GM06990 (cell line): ENCODE measurements at regions not wholly inside any gene's neighbourhood (a gene's known extent, or its start where the extent isn't known, plus 50 kb on each side); places are given as distances from the start of the nearest gene placed in this dataset.

Experiments
- DNase-seq: peaks from one replicate; pipeline ENCODE4 v3.0.0-alpha.2; 2011; ENCODE audit not compliant: insufficient read length; ENCODE audit errors: extremely low read depth
- H3K27me3 ChIP-seq: replicated peaks from 2 replicates; pipeline ENCODE4 v1.6.0; 2011; ENCODE audit warnings: low read length; ENCODE audit not compliant: control insufficient read depth, insufficient read depth
- H3K36me3 ChIP-seq: 2 replicates; pipeline ENCODE4 v1.5.1; 2011; ENCODE audit warnings: low read length; ENCODE audit not compliant: control insufficient read depth, insufficient read depth
- H3K4me3 ChIP-seq: replicated peaks from 2 replicates; pipeline ENCODE4 v1.5.1; 2011; ENCODE audit warnings: low read depth, mild to moderate bottlenecking, control low read depth, low read length
- TF ChIP-seq, protein P1 (sequence below): IDR thresholded peaks from 2 replicates; pipeline ENCODE4 v1.5.1; 2011; ENCODE audit warnings: low read length, control low read depth, mild to moderate bottlenecking, inconsistent platforms; ENCODE audit not compliant: insufficient read depth, poor library complexity, severe bottlenecking

DNA sequence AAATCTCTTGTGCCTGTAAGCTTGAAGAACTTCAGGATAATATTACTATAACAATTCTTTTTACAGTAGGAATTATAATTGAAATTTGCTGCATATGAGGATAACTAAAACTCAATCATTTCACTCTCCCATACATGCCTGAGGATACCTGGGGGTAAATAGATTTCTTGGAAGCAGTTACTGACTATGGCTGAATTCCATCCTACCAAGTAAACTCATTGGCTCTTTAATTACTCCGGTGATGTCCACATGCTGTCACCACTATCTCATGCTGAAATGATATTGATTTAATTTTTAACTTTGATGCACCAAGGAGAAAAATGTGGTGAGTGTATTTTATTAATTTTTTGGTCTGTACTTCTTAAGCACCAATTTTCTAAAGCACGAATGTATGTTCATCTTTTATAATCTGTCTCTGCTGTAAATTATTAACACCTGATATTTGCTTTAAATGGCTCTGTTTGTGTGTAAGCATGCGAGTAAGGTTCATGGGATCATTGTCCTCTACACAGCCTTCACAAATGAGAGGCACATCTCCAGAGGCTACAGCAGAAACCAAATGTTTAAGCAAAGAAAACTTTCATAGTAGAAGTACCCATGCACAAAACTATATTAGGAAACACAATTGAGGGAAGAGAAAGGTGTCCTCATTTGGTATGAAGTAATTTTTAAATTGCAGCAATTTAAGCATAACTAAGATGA is 164.2 kb upstream of the POU3F2 start:
- DNase-seq, result no peak
- no peak overlapping the region for H3K4me3 ChIP-seq
- H3K36me3 ChIP-seq, result no peaks in the 10 kb centered on the region
- TF ChIP-seq, protein P1, sequence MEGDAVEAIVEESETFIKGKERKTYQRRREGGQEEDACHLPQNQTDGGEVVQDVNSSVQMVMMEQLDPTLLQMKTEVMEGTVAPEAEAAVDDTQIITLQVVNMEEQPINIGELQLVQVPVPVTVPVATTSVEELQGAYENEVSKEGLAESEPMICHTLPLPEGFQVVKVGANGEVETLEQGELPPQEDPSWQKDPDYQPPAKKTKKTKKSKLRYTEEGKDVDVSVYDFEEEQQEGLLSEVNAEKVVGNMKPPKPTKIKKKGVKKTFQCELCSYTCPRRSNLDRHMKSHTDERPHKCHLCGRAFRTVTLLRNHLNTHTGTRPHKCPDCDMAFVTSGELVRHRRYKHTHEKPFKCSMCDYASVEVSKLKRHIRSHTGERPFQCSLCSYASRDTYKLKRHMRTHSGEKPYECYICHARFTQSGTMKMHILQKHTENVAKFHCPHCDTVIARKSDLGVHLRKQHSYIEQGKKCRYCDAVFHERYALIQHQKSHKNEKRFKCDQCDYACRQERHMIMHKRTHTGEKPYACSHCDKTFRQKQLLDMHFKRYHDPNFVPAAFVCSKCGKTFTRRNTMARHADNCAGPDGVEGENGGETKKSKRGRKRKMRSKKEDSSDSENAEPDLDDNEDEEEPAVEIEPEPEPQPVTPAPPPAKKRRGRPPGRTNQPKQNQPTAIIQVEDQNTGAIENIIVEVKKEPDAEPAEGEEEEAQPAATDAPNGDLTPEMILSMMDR, result no peak
- H3K27me3 ChIP-seq, result no peaks in the 10 kb centered on the region

DNA sequence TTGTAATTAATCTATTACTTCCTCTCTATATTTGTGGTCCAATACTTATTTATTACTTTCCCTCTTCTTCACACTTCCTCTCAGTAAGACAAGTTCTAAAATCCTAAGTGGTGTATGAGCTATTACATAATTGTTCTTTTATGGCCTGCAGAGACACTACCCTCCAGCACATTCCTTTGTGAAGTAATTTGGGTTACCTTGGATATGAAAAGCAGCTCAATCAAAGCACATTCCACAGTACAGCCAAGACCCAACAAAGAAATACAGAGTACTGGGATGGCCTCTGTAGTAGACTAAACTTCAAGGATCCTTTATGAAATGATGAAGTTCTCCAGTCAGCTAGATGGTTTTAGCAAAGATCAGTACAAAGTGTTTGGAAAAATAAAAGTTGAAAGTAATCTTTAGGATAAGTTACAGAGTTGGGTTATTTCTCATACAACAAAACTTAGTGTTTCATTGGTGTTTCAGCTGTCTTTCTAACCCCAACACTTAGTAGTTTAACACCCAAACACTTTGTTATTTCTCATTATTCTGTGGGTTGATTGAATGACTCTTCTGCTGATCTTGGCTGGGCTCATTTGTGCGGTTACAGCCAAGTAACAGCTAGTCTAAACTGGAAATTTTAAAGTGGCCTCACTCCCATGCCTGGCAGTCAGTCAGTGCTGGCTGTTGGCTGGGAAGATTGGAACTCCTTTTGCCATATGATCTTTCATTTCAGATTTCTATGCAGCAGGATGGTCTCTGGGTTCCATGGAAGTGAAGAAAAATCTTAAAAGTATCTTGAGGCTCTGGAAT is 161.5 kb upstream of the POU3F2 start:
- Histone ChIP-seq H3K27me3 (no peaks in the 10 kb centered on the region), H3K4me3 (no peak overlapping the region), H3K36me3 (no peaks in the 10 kb centered on the region)
- TF ChIP-seq, protein P1, result no peak
- DNase-seq, result no peak

DNA sequence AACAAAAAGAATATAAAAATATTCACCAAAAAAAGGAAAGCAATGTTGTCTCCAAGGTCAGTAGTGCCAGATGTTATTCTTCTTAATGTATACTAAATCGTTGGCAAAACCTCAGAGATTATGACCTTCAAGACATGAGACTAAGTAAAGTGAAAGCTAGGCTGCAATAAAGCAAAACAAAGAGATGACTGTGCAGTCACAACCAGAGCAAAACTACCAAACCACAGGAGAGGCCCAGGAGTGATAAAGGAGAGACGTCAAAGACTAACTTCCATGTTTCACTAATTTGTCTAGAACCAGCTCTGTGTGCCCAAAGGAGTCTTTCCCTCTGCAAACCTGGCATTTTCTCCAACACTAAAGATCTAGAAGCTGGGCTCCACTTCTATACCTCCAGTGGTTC is 155.9 kb upstream of the POU3F2 start:
- Histone ChIP-seq H3K27me3 (no peaks in the 10 kb centered on the region), H3K36me3 (no peaks in the 10 kb centered on the region), H3K4me3 (no peak overlapping the region)
- no peak for DNase-seq
- TF ChIP-seq, protein P1, result no peak

DNA sequence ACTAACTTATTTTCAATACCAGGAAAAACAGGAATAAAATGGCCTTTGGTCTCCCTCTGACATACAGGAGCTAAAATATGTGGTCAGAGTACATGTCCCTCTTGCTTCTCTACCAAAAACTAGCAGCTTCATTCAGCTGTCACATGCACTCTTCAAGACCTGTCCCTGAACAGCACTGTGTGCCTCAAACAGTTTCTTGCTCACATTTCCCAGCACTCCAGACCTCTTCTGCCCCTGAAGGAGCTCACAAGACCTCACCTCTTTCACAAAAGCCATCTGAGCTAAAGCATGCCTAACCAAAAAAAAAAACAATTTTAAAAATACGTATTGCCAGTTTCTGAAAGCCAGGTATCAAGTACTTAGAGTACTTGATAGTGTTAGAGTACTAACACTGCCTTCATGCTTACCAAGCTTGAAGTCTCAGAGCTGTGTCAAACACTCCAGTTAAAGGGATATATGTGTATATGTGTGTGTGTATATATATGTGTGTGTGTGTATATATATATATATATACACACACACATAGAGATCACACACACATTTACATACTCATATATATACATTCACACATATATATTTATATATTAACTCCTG is 148.3 kb upstream of the POU3F2 start:
- H3K4me3 ChIP-seq, result no peak overlapping the region
- H3K36me3 ChIP-seq, result no peaks in the 10 kb centered on the region
- no peak for DNase-seq
- H3K27me3 ChIP-seq, result no peaks in the 10 kb centered on the region
- TF ChIP-seq, protein P1, result no peak

DNA sequence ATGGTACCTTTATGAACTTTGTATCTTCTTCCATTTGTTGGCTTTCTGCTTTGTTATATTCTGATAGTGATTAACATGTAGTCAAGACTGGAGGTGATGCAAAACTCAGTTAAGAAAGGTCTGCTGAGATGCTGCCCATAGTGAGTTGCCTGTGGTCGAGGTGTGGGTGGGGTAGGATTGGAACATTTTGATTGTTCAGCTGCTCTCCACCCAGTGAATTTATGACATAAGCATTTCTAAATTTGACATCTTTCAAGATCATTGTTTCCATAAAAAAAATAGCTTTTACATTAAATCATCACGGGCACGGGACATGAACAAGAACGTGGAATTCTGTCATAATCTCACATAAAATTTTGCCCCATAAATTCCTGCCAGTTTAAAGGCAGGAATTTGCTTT is 146.6 kb upstream of the POU3F2 start:
- H3K27me3 ChIP-seq, result no peaks in the 10 kb centered on the region

More for the DNA sequence above, 146.6 kb upstream of the POU3F2 start:
- H3K4me3 ChIP-seq, result no peak overlapping the region
- no peaks in the 10 kb centered on the region for H3K36me3 ChIP-seq
- TF ChIP-seq, protein P1, result no peak
- DNase-seq, result no peak
